GM23248 (cell line): ENCODE measurements at regions not wholly inside any gene's neighbourhood (a gene's known extent, or its start where the extent isn't known, plus 50 kb on each side); places are given as distances from the start of the nearest gene placed in this dataset.
A peak's percentile ranks its signal among the peaks of the same experiment; 100 is the strongest.
"Not testable (repeated sequence)": the region's sequence is repeated elsewhere in the genome, so short reads cannot be mapped to it uniquely, and the experiment has no call there.

Experiments
- DNase-seq: peaks from one replicate; pipeline ENCODE4 v3.0.0-alpha.2; 2015
- H2AFZ ChIP-seq: fragments of 200-600 bp; sonication (generic); 2 replicates; pipeline ENCODE4 v1.6.1; 2016; ENCODE audit warnings: antibody characterized with exemption
- H3F3A ChIP-seq: fragments of 200-600 bp; sonication (generic); 2 replicates; pipeline ENCODE4 v1.6.1; 2016; ENCODE audit warnings: mild to moderate bottlenecking, antibody characterized with exemption, mixed run types; ENCODE audit not compliant: insufficient read depth
- H3K27ac ChIP-seq: fragments of 200-600 bp; sonication (generic); 2 replicates; pipeline ENCODE4 v1.5.1; 2016; ENCODE audit warnings: mild to moderate bottlenecking
- H3K27me3 ChIP-seq: fragments of 200-600 bp; sonication (generic); replicated peaks from 2 replicates; pipeline ENCODE4 v1.6.1; 2016; ENCODE audit warnings: mild to moderate bottlenecking; ENCODE audit not compliant: insufficient read depth
- H3K36me3 ChIP-seq: fragments of 200-600 bp; sonication (generic); 2 replicates; pipeline ENCODE4 v1.6.1; 2016; ENCODE audit warnings: low read depth, mild to moderate bottlenecking
- H3K4me1 ChIP-seq: fragments of 200-600 bp; sonication (generic); 2 replicates; pipeline ENCODE4 v1.6.1; 2016; ENCODE audit warnings: mild to moderate bottlenecking; ENCODE audit not compliant: insufficient read depth
- H3K4me2 ChIP-seq: fragments of 200-600 bp; sonication (generic); one replicate; pipeline ENCODE4 v1.6.1; 2016; ENCODE audit warnings: mild to moderate bottlenecking; ENCODE audit not compliant: unreplicated experiment
- H3K4me3 ChIP-seq: fragments of 200-600 bp; sonication (generic); 2 replicates; pipeline ENCODE4 v1.5.1; 2016; ENCODE audit warnings: mild to moderate bottlenecking
- H3K79me2 ChIP-seq: fragments of 200-600 bp; sonication (generic); 2 replicates; pipeline ENCODE4 v1.6.1; 2016; ENCODE audit warnings: mild to moderate bottlenecking; ENCODE audit not compliant: insufficient read depth
- H3K9ac ChIP-seq: fragments of 200-600 bp; sonication (generic); 2 replicates; pipeline ENCODE4 v1.6.1; 2016; ENCODE audit warnings: mild to moderate bottlenecking
- H3K9me2 ChIP-seq: fragments of 200-600 bp; sonication (generic); 2 replicates; pipeline ENCODE4 v1.6.1; 2016; ENCODE audit warnings: mixed run types, mild to moderate bottlenecking, moderate library complexity; ENCODE audit not compliant: insufficient read depth
- H3K9me3 ChIP-seq: fragments of 200-600 bp; sonication (generic); one replicate; pipeline ENCODE4 v1.6.1; 2017; ENCODE audit warnings: low read depth
- H4K20me1 ChIP-seq: fragments of 200-600 bp; sonication (generic); 2 replicates; pipeline ENCODE4 v1.6.0; 2016; ENCODE audit not compliant: insufficient read depth
- EZH2 ChIP-seq: fragments of 200-600 bp; sonication (generic); IDR thresholded peaks from 2 replicates; pipeline ENCODE4 v1.6.1; 2018; ENCODE audit warnings: antibody characterized with exemption, mild to moderate bottlenecking; ENCODE audit not compliant: insufficient read depth, poor library complexity, severe bottlenecking
- EZH2phosphoT487 ChIP-seq: fragments of 200-600 bp; sonication (generic); IDR thresholded peaks from 2 replicates; pipeline ENCODE4 v1.6.1; 2018; ENCODE audit warnings: antibody characterized with exemption, moderate library complexity, mild to moderate bottlenecking, low read depth; ENCODE audit not compliant: insufficient read depth
- WGBS, 2 experiments: methylation state at CpG; one replicate each; pipeline ENCODE4 v1.1.6; 2015 to 2017; ENCODE audit warnings: low lambda C conversion rate in 2 of 2, low coverage in 1 of 2; ENCODE audit errors: missing lambda C conversion rate in 2 of 2; 5-methylcytosine and 5-hydroxymethylcytosine counted together
- in situ Hi-C: fragments of 300-500 bp; cut with MboI; formaldehyde crosslinking; loops from 2 replicates; pipeline ENCODE4 v1.15.0; 2020

GRCh38 chr15:77832874-77833273 lies 200.2 kb upstream of the LINGO1 start:
- Histone ChIP-seq H2AFZ (no peak overlapping the region), H3F3A (peaks cover 6% of the 10 kb centered on the region; the same call in 1 of the 2 replicates), H3K27me3 (peaks cover 40% of the 10 kb centered on the region), H3K9me3 (no peaks in the 10 kb centered on the region), H3K27ac (no peak overlapping the region), H4K20me1 (no peaks in the 10 kb centered on the region), H3K9me2 (no peaks in the 10 kb centered on the region), H3K79me2 (no peaks in the 10 kb centered on the region), H3K9ac (no peak overlapping the region), H3K4me2 (no peak overlapping the region), H3K36me3 (no peaks in the 10 kb centered on the region), H3K4me1 (peaks cover 9% of the 10 kb centered on the region; the same call in 1 of the 2 replicates), H3K4me3 (no peak overlapping the region)
- in situ Hi-C loops: no loop called here
- TF ChIP-seq EZH2phosphoT487 (no peak), EZH2 (no peak)
- DNase-seq: no peak
- WGBS, 2 experiments: 56 to 65% methylated on average over 2 of the region's 2 CpGs

DNA sequence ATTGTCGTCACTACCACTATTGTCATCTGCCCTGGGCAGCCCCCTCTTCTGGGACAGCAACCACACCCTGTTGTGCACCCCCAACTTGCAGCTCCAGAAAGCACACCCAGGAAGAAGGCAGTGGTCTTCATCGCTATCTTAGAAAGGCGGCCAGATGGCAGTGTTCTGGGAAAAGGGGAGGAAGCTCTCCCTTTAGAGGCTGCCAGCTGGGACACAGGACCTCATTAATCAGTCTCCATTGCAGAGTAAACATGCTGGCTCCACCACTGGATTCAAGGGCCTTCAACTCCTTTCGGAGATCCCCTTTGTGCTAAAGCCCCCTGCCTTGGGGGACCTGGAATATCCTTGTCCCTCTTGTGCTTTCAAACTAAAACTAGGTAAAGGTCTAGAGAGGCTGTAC lies 199.3 kb upstream of the LINGO1 start:
- H3K4me3 ChIP-seq: no peak overlapping the region
- H3K9me3 ChIP-seq: no peaks in the 10 kb centered on the region

DNA sequence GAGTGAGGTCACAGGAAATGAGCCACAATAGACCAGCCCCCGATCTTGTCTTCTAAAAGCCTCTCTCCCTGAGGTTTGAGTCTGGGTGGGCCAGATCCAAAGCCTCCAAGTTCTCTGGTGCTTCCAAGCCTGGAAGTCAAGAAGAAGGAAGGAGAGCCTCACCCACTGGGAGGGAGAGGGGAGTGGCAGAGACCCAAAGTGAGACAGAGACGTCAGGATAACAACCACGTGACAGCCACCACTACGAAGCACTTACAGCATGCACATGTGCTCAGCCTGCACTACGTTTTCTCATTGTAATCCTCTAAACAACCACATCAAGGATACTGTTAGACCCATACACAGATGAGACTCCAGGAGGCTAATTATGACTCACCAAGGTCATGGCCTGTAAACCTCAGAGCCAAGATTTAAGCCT lies 197.3 kb upstream of the LINGO1 start:
- H3K27ac ChIP-seq: no peak overlapping the region

More for the DNA sequence above, 199.3 kb upstream of the LINGO1 start:
- H3K27me3 ChIP-seq: peaks cover 40% of the 10 kb centered on the region
- TF ChIP-seq EZH2: no peak
- no peak for TF ChIP-seq EZH2phosphoT487
- DNase-seq: no peak
- in situ Hi-C loops: no loop called here
- H3F3A ChIP-seq: peaks cover 6% of the 10 kb centered on the region; the same call in 1 of the 2 replicates
- WGBS, 2 experiments: 51 to 54% methylated on average over 4 of the region's 4 CpGs
- no peak overlapping the region for H3K4me2 ChIP-seq
- H3K9ac ChIP-seq: no peak overlapping the region
- no peak overlapping the region for H2AFZ ChIP-seq
- H3K4me1 ChIP-seq: peaks cover 9% of the 10 kb centered on the region; the same call in 1 of the 2 replicates
- H3K79me2 ChIP-seq: no peaks in the 10 kb centered on the region
- H3K9me2 ChIP-seq: no peaks in the 10 kb centered on the region
- no peaks in the 10 kb centered on the region for H4K20me1 ChIP-seq
- H3K36me3 ChIP-seq: no peaks in the 10 kb centered on the region
- H3K27ac ChIP-seq: no peak overlapping the region

DNA sequence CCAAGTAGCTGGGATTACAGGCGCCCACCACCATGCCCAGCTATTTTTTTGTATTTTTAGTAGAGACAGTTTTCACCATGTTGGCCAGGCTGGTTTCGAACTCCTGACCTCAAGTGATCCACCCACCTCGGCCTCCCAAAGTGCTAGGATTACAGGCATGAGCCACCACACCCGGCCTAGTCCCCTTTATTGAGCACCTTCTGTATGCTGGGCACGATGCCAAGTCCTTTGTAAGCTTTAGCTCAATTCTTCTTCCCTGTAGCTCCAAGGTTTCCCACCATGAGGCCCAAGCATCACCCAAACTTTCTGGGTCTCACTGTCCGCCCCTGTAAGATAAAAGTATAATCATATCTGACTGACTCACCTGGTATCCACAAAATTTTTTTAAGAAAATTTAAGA lies 196.6 kb upstream of the LINGO1 start:
- H3K4me1 ChIP-seq, DNase-seq, H3K4me3 ChIP-seq, H3K79me2 ChIP-seq, H3K27ac ChIP-seq, H3K9me2 ChIP-seq, H3K36me3 ChIP-seq, H3K4me2 ChIP-seq, H3F3A ChIP-seq, H3K9ac ChIP-seq, H4K20me1 ChIP-seq, H3K9me3 ChIP-seq, H2AFZ ChIP-seq, in situ Hi-C loops: not testable (repeated sequence)
- peaks cover 22% of the 10 kb centered on the region for H3K27me3 ChIP-seq
- 85 to 88% methylated on average over 6 of the region's 6 CpGs for WGBS, 2 experiments

More for the DNA sequence above, 197.3 kb upstream of the LINGO1 start:
- H3K4me2 ChIP-seq: peak overlapping the region; percentile 6
- no peaks in the 10 kb centered on the region for H4K20me1 ChIP-seq
- 3 to 6% methylated on average over 5 of the region's 5 CpGs for WGBS, 2 experiments
- peaks cover 9% of the 10 kb centered on the region; the same call in 1 of the 2 replicates for H3K4me1 ChIP-seq
- no peak overlapping the region for H3K4me3 ChIP-seq
- no peak for TF ChIP-seq EZH2
- no peak for TF ChIP-seq EZH2phosphoT487
- H3K36me3 ChIP-seq: no peaks in the 10 kb centered on the region
- no peak overlapping the region for H3K9ac ChIP-seq
- H3K27me3 ChIP-seq: peaks cover 22% of the 10 kb centered on the region
- peaks cover 6% of the 10 kb centered on the region; the same call in 1 of the 2 replicates for H3F3A ChIP-seq
- in situ Hi-C loops: no loop called here
- no peaks in the 10 kb centered on the region for H3K79me2 ChIP-seq
- H3K9me3 ChIP-seq: no peaks in the 10 kb centered on the region
- peak; percentile 71 for DNase-seq
- H2AFZ ChIP-seq: no peak overlapping the region; the same call in 1 of the 2 replicates
- no peaks in the 10 kb centered on the region for H3K9me2 ChIP-seq

DNA sequence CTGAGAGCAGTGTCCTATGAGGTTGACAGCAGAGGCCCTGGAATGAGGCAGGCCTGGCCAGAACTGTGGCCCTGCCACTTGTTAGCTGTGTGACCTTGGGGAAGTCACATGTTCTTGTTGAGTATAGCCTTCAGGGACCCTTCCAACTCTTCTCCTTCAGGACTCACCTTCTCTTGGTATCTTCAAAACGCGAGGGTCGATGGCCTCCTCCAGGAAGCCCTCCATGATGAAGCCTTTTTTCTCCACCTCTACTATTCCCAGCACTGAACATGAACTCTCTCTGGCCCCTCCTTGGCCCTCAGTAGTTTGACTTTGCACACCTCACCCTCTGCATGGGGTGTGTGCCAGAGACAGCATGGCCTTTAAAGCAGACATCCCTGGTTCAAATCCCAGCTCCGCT lies 195.1 kb upstream of the LINGO1 start:
- H3K27ac ChIP-seq: no peak overlapping the region
- H2AFZ ChIP-seq: no peak overlapping the region
- no peaks in the 10 kb centered on the region for H3K36me3 ChIP-seq
- in situ Hi-C loops: no loop called here
- H4K20me1 ChIP-seq: no peaks in the 10 kb centered on the region
- TF ChIP-seq EZH2phosphoT487 (no peak), EZH2 (no peak)
- no peak overlapping the region for H3K4me3 ChIP-seq
- no peaks in the 10 kb centered on the region for H3K9me3 ChIP-seq
- H3K9ac ChIP-seq: no peak overlapping the region
- 84% methylated on average over 4 of the region's 4 CpGs for WGBS, 2 experiments
- peaks cover 9% of the 10 kb centered on the region; the same call in 1 of the 2 replicates for H3K4me1 ChIP-seq
- H3K9me2 ChIP-seq: no peaks in the 10 kb centered on the region
- H3K27me3 ChIP-seq: peaks cover 9% of the 10 kb centered on the region
- no peak overlapping the region for H3K4me2 ChIP-seq
- peaks cover 6% of the 10 kb centered on the region; the same call in 1 of the 2 replicates for H3F3A ChIP-seq
- no peaks in the 10 kb centered on the region for H3K79me2 ChIP-seq
- DNase-seq: no peak
